Transverse colon (tissue), 4 donors: ENCODE measurements at regions not wholly inside any gene's neighbourhood (a gene's known extent, or its start where the extent isn't known, plus 50 kb on each side); places are given as distances from the start of the nearest gene placed in this dataset.

ENCODE experiments used
- DNase-seq: peaks from one replicate; pipeline ENCODE4 v3.0.0-alpha.2; 2019
- H3K27ac ChIP-seq, 4 donors: fragments of 200-600 bp; sonication (generic); 2 replicates each; pipeline ENCODE4 v1.5.1; 2016 to 2018; ENCODE audit warnings: inconsistent platforms in 4 of 4
- H3K27me3 ChIP-seq: fragments of 200-600 bp; sonication (generic); 2 replicates; pipeline ENCODE4 v1.5.1; 2017; ENCODE audit warnings: inconsistent platforms
- H3K36me3 ChIP-seq, 4 donors: fragments of 200-600 bp; sonication (generic); 2 replicates each; pipeline ENCODE4 v1.5.1; 2017 to 2019; ENCODE audit warnings: inconsistent platforms in 4 of 4
- H3K4me1 ChIP-seq, 4 donors: fragments of 200-600 bp; sonication (generic); 2 replicates each; pipeline ENCODE4 v1.5.1; 2017 to 2020; ENCODE audit warnings: inconsistent platforms in 4 of 4
- H3K4me3 ChIP-seq, 4 donors: fragments of 200-600 bp; sonication (generic); 1 replicate in 1 of 4; 2 replicates in 3 of 4; pipeline versions ENCODE4 v1.5.1 to v1.6.1; 2017 to 2019; ENCODE audit warnings: inconsistent platforms in 4 of 4
- H3K9me3 ChIP-seq, 2 donors: fragments of 200-600 bp; sonication (generic); 2 replicates each; pipeline ENCODE4 v1.5.1; 2017 to 2019; ENCODE audit warnings: inconsistent platforms in 2 of 2
- EP300 ChIP-seq: sonication (generic); formaldehyde crosslinking; IDR thresholded peaks from one replicate; pipeline ENCODE4 v1.6.1; 2017; ENCODE audit warnings: antibody characterized with exemption, low read depth
- POLR2A ChIP-seq: fragments of 450-650 bp; IDR thresholded peaks from one replicate; pipeline ENCODE4 v1.6.1; 2016; ENCODE audit warnings: antibody characterized with exemption, mild to moderate bottlenecking, moderate library complexity
- POLR2AphosphoS5 ChIP-seq, 3 donors: sonication (generic); formaldehyde crosslinking; IDR thresholded peaks; one replicate each; pipeline ENCODE4 v1.6.1; 2016; ENCODE audit warnings: antibody characterized with exemption in 3 of 3
- WGBS, 2 donors: methylation state at CpG; one replicate each; pipeline ENCODE4 v1.1.5; 2018; ENCODE audit warnings: low coverage in 1 of 2; 5-methylcytosine and 5-hydroxymethylcytosine counted together
- in situ Hi-C, 4 donors: fragments of 200-750 bp; cut with MboI; loops; one replicate each; pipeline versions ENCODE4 v1.15.0 to v1.15.1; 2017; ENCODE audit warnings: low sequenced_read_pairs in 3 of 4, low pct_ligation_motif_present in 1 of 4, low pct_unique_long_range_greater_than_20kb in 1 of 4
- intact Hi-C: fragments of 100-400 bp; cut with DNase I; formaldehyde crosslinking; loops from one replicate; pipeline ENCODE4 v1.15.1; 2023; ENCODE audit warnings: low total_unique reads
- TF ChIP-seq, protein P1 (sequence below), 5 experiments: fragments of 200-600 bp in 3 of 5; fragments of 450-650 bp in 2 of 5; sonication (generic) in 3 of 5; IDR thresholded peaks; 1 replicate in 2 of 5; 2 replicates in 3 of 5; pipeline ENCODE4 v1.5.1; 2016 to 2017; ENCODE audit warnings: antibody characterized with exemption in 5 of 5, inconsistent platforms in 3 of 5, mild to moderate bottlenecking in 2 of 5, moderate library complexity in 1 of 5

DNA sequence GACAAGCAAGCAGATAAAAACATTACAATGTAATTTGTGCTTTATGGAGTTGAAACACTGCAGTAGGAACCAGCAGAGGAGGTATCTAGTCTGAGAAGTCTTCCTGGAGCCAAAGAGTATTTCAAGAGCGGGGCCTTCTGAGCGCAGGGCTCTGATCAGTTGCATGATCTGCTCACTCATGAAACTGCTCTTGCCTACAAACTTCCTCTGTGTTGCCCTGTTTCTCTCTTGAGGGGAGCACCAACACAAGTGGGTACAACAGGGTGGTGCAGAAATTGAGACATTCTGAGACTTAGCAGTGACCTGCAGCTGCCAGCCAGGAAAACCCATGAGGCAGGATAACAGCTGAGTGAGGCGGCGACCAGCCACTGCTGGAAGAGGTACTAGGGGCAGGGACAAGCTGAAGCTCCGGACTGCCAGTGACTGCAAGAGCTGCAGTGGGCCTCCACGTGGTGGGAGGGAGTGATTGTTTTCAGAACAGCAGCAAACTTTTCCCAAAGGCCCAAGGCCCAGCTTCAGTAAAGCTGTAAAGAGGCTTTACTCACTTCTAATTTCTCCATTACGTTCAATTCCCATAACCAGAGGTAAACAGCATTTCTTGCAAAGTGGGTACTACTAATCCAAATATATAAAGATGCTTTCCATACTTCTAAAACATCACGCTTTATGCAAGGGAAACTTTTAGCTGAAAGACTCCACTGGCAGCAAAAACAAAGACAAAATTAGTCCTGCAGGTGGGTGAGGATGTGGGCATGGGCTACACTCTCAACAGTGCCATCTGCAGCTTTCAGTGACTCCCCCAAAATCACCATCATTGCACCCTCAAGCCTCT, 69.0 kb upstream of the LPP start:
- in situ Hi-C loops: no loop called here
- Histone ChIP-seq H3K9me3 (no peaks in the 10 kb centered on the region), H3K27me3 (no peaks in the 10 kb centered on the region), H3K4me3 (no peak overlapping the region), H3K36me3 (no peaks in the 10 kb centered on the region), H3K27ac (no peak overlapping the region), H3K4me1 (no peaks in the 10 kb centered on the region)
- 77 to 89% methylated on average over 3 to 8 of the region's 8 CpGs for WGBS, 2 donors
- TF ChIP-seq POLR2A (no peak), POLR2AphosphoS5 (IDR thresholded peaks at IDR 0.05) (no peak), EP300 (no peak)
- TF ChIP-seq, protein P1, sequence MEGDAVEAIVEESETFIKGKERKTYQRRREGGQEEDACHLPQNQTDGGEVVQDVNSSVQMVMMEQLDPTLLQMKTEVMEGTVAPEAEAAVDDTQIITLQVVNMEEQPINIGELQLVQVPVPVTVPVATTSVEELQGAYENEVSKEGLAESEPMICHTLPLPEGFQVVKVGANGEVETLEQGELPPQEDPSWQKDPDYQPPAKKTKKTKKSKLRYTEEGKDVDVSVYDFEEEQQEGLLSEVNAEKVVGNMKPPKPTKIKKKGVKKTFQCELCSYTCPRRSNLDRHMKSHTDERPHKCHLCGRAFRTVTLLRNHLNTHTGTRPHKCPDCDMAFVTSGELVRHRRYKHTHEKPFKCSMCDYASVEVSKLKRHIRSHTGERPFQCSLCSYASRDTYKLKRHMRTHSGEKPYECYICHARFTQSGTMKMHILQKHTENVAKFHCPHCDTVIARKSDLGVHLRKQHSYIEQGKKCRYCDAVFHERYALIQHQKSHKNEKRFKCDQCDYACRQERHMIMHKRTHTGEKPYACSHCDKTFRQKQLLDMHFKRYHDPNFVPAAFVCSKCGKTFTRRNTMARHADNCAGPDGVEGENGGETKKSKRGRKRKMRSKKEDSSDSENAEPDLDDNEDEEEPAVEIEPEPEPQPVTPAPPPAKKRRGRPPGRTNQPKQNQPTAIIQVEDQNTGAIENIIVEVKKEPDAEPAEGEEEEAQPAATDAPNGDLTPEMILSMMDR (IDR thresholded peaks at IDR 0.05): no peak
- no peak for DNase-seq
- intact Hi-C loops: no loop called here

DNA sequence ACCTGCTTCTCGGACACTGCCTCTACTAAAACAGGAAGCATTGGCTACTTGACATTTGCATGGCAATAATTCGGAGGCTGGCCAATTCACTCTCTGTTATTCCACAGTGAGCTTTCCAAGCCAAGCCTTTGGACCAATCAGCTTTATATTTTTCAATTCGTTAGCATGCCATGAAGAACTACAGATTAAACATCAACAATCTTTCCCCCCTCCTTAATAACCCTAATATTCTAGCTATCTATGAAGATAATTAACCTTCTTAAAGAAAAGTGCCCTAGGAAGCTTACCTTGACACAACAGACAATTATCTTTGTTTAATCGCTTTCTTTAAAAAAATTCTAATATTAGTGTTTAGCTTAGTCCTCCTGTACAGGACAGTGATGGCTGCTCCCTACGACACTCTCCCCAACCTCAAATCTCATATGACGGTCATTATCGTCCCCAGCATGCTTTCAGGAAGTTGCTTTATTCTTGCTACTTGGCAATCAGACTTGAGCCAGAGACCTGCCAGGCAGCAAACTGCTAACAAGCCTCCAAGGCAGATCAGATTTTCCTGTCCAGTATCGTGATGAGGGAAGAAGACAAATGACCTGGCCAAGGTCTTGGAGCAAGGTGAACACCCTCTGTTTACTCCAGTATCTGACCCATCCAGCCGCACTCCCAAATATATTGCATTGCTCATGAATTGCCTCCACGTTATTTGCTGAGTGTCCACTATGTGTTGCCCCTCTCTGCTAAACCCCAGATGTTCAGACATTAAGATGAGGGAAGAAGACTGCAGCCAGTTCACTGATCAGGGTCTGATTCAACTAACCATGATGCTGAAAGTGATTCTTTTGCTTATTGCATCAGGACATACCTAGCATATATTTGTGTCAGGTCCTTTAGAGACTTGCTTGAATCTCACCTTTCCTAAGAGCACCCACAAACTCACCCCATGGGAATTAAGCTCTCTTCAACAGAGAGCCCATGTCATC, 68.1 kb upstream of the LPP start:
- TF ChIP-seq POLR2A (no peak), EP300 (no peak), POLR2AphosphoS5 (IDR thresholded peaks at IDR 0.05) (no peak)
- TF ChIP-seq, protein P1 (IDR thresholded peaks at IDR 0.05): no peak
- WGBS, 2 donors: 85 to 86% methylated on average over 7 to 10 of the region's 10 CpGs
- intact Hi-C loops: no loop called here
- Histone ChIP-seq H3K27ac (no peak overlapping the region), H3K36me3 (no peaks in the 10 kb centered on the region), H3K4me1 (no peaks in the 10 kb centered on the region), H3K27me3 (no peaks in the 10 kb centered on the region), H3K4me3 (no peak overlapping the region), H3K9me3 (no peaks in the 10 kb centered on the region)
- DNase-seq: no peak
- in situ Hi-C loops: no loop called here

DNA sequence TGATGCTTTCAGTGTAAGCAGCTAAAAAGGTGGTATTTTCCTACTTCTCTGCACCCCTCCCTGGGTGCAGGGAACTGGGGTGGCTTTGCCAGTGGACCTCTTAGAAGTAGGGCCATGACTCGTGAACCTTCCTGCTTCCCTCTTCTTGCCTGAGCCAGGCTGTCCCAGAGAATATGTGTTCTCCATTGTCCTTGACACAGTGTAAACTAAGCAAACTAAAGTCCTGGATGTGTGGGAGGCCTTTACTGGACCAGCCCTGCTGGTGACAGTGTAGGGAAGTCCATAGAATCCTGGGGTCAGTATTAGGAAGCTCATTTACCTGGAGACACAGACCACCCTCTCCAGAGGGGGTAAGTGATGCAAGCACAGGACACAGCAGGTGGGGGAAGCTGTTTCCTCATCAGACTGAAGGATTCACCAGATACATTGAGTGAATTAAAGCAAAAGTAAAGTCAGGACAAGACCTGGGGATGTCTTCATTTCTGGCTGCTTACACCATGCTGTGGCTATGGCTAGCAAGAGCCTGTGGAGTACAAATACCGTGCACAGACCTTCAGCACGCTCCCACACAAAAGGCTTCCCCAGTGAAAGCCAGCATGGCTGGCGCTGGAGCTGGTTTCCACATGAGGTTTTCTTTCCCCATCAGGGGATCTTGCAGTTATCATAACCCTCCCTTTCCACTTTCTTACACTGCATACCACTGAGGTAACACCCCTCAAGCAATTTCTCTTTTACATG, 64.8 kb upstream of the LPP start:
- Histone ChIP-seq H3K9me3 (no peaks in the 10 kb centered on the region), H3K27ac (no peak overlapping the region), H3K4me3 (no peak overlapping the region), H3K4me1 (no peaks in the 10 kb centered on the region), H3K27me3 (no peaks in the 10 kb centered on the region), H3K36me3 (no peaks in the 10 kb centered on the region)
- 84 to 90% methylated on average over 2 to 4 of the region's 4 CpGs for WGBS, 2 donors
- no peak for DNase-seq
- TF ChIP-seq POLR2AphosphoS5 (IDR thresholded peaks at IDR 0.05) (no peak), EP300 (no peak)
- TF ChIP-seq, protein P1 (IDR thresholded peaks at IDR 0.05): no peak
- intact Hi-C loops (no loop called here), in situ Hi-C loops (no loop called here)
